Esophagus muscularis mucosa (tissue), 4 donors: ENCODE measurements at regions not wholly inside any gene's neighbourhood (a gene's known extent, or its start where the extent isn't known, plus 50 kb on each side); places are given as distances from the start of the nearest gene placed in this dataset.
"Not testable (repeated sequence)": the region's sequence is repeated elsewhere in the genome, so short reads cannot be mapped to it uniquely, and the experiment has no call there.

Experiments
- DNase-seq: peaks from one replicate; pipeline ENCODE4 v3.0.0-alpha.2; 2017; ENCODE audit errors: extremely low spot score
- H3K27ac ChIP-seq, 4 donors: fragments of 200-600 bp; sonication (generic); replicated peaks in 1 of 4; 1 replicate in 3 of 4; 2 replicates in 1 of 4; pipeline ENCODE4 v1.5.1; 2016 to 2019; ENCODE audit warnings: mild to moderate bottlenecking in 1 of 4
- H3K27me3 ChIP-seq, 4 donors: fragments of 200-600 bp; sonication (generic); one replicate each; pipeline versions ENCODE4 v1.5.1 to v1.6.0; 2016 to 2019
- H3K36me3 ChIP-seq, 4 donors: fragments of 200-600 bp; sonication (generic); one replicate each; pipeline ENCODE4 v1.5.1; 2016 to 2019
- H3K4me1 ChIP-seq, 4 donors: fragments of 200-600 bp; sonication (generic); one replicate each; pipeline ENCODE4 v1.5.1; 2016 to 2019
- H3K4me3 ChIP-seq, 4 donors: fragments of 200-600 bp; sonication (generic); 1 replicate in 2 of 4; 2 replicates in 2 of 4; pipeline ENCODE4 v1.5.1; 2016 to 2019; ENCODE audit warnings: mild to moderate bottlenecking in 4 of 4, moderate library complexity in 1 of 4
- H3K9me3 ChIP-seq, 4 donors: fragments of 200-600 bp; sonication (generic); 1 replicate in 3 of 4; 2 replicates in 1 of 4; pipeline ENCODE4 v1.5.1; 2016 to 2019
- WGBS: methylation state at CpG from one replicate; pipeline ENCODE4 v1.1.5; 2018; 5-methylcytosine and 5-hydroxymethylcytosine counted together
- intact Hi-C: fragments of 100-400 bp; cut with DNase I; formaldehyde crosslinking; loops from one replicate; pipeline ENCODE4 v1.15.1; 2023

DNA sequence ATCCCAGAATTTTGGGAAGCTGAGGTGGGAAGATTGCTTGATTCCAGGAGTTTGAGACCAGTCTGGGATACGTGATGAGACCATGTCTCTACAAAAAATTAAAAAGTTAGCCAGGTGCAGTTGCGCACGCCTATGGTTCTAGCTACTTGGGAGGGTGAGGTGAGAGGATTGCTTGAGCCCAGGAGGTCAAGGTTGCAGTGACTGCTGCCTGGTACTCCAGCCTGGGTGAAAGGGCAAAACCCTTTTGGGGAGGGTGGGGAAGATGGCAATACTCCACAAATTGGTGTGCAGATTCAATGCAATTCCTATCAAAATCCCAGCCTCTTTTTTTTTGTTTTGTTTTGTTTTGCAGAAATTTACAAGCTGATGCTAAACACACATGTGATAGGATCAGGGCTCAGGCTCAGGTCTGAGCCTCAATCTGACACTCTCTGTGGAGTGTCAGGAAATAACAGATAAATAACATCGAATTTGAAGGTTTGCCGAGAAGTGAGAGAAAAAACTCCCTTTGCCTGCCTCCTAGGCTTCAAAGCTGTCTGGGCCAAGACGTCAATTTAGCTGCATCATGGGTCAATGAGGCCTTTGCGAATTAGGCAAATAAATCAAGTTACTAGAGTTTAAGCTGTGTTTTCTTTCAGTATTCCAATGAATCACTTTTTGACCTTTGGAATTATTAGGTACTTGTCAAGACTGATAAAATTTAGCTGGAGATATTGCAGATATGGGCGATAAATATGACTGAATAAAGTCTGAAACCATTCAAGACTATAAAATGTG is 142.5 kb upstream of the PTPN20 start:
- H3K4me3 ChIP-seq, H3K27me3 ChIP-seq, intact Hi-C loops, H3K9me3 ChIP-seq, H3K4me1 ChIP-seq, H3K27ac ChIP-seq, DNase-seq, H3K36me3 ChIP-seq: not testable (repeated sequence)
- WGBS, result 85% methylated on average over 2 of the region's 8 CpGs

DNA sequence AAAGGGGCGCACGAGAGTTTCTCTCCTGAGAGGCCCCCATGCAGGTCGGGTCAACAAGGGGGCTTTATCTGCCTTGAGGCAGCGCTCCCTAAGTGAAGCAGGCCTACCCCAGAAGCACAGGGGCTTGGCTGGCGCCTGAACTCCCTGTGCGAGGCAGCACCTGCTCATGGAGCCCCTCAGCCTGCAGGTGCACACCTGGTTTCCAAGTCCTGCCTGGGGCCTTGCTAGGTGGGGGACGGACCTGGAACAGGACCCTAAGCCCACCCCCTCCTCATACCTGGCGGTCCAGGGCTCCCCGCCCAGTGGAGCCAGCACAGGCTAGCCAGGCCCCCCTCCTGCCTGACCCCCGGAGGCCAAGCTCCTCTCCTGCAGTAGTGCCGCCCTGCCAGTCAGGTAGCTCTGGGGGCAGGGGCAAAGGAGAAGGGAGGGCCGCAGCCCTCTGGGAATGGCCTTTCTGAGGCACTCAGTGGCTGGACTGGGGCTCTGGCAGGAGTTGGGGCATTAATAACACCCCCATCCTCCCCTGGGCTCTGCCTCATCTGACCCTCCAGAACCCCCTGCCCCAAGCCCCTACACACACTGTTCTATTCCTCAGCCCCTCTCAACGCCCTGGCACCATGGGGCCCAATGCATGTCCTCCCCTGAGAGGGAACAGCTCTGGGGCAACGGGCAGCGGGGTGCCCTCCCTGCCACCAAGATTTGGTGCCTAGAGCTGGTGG is 137.9 kb upstream of the PTPN20 start:
- H3K4me3 ChIP-seq, H3K27me3 ChIP-seq, H3K4me1 ChIP-seq, H3K27ac ChIP-seq, DNase-seq, H3K36me3 ChIP-seq, H3K9me3 ChIP-seq, intact Hi-C loops: not testable (repeated sequence)
- whole genome bisulfite sequencing, result no CpG with 5 or more reads among the region's 15 CpGs

DNA sequence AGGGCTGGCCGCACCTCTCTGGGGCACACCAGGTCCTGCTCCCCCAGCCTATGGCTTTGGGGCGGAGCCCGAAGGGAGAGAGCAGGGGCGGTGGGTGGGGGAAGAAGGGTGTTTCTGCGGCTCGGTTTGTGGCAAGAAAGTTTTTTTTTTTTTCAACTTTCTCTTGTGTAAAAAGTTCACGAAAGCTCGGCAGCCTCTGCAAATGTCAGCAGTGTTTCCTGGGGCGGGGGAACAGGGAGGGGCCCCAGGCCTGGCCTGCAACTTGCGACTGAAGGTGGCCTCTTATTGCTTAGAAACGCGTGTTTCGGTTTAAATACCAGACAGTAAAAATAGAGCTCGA is 137.4 kb upstream of the PTPN20 start:
- H3K36me3 ChIP-seq, H3K4me3 ChIP-seq, intact Hi-C loops, DNase-seq, H3K27ac ChIP-seq, H3K4me1 ChIP-seq, H3K9me3 ChIP-seq, H3K27me3 ChIP-seq: not testable (repeated sequence)
- WGBS, result 77% methylated on average over 9 of the region's 14 CpGs

- H3K4me1 ChIP-seq, H3K4me3 ChIP-seq, H3K27me3 ChIP-seq, DNase-seq, H3K36me3 ChIP-seq, intact Hi-C loops, H3K9me3 ChIP-seq, H3K27ac ChIP-seq: not testable (repeated sequence)
- WGBS, result 90% methylated on average over 21 of the region's 42 CpGs
These were observed 136.9 kb upstream of the PTPN20 start for GRCh38 chr10:46774366-46774765.

DNA sequence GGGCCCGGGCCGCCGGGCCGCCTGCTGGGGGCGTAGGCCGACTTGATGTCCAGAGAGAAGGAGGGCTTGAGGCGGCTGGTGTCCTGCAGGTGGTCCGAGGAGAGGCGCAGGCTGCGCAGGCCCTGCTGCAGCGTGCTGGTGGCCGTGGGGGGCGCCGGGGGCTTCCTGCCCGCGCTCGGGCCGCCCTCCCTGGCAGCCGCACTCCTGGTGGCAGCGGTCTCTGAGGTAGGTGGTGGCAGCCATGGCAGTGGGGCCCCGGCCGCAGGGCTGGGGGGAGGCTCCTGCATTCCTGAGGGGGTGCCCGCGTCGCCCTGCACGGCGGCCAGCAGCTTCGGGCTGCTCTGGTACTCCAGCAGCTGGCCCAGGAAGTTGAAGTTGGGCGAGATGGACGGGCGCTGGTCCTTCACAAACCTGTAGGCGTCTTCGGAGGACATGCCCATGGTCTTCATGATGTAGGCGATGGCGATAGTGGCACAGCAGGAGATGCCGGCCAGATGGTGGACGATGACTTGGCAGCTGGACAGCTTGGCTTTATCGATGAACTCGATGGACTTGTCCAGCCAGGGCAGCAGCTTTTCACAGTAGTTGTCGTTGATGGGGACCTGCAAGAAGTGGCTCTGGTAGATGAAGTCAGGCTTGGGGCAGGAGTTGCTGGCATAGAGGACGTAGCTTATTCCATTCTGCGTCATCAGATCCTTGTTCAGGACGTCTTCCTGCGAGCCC is 136.1 kb upstream of the PTPN20 start:
- intact Hi-C loops, H3K27ac ChIP-seq, H3K27me3 ChIP-seq, H3K9me3 ChIP-seq, H3K4me1 ChIP-seq, H3K36me3 ChIP-seq, H3K4me3 ChIP-seq, DNase-seq: not testable (repeated sequence)
- 97% methylated on average over 10 of the region's 44 CpGs for WGBS

GRCh38 chr10:46775668-46776059 is 135.6 kb upstream of the PTPN20 start:
- DNase-seq, intact Hi-C loops, H3K27me3 ChIP-seq, H3K36me3 ChIP-seq, H3K9me3 ChIP-seq, H3K4me3 ChIP-seq, H3K27ac ChIP-seq: not testable (repeated sequence)
- WGBS, result 98% methylated on average over 8 of the region's 17 CpGs
- peaks cover 0 to 11% (median 6%) of the 10 kb centered on the region in 4 donors for H3K4me1 ChIP-seq

DNA sequence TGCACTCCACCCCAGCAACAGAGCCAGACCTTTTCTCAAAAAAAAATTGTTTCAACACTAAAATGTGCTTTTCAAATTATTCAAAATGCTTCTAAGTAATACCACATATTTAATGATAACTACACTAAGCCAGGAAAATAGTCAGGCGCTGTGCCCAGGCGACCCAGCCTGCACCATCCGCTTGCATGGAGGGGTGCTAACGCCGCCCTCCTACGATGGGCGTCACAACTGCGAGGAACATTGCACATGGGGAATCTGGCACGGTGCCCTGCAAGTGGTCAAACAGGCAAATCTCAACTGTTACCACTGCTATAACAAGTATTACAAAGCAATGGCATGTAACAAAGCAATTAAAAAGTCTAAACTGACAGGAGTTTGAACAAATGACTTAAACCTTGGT is 131.7 kb upstream of the PTPN20 start:
- H3K27ac ChIP-seq, intact Hi-C loops: not testable (repeated sequence)
- WGBS, result 42% methylated on average over 7 of the region's 9 CpGs

GRCh38 chr10:46780164-46780563 is 131.1 kb upstream of the PTPN20 start:
- DNase-seq, H3K27me3 ChIP-seq, H3K36me3 ChIP-seq, H3K9me3 ChIP-seq, intact Hi-C loops, H3K27ac ChIP-seq, H3K4me3 ChIP-seq: not testable (repeated sequence)
- H3K4me1 ChIP-seq, result peaks cover 0 to 12% (median 6%) of the 10 kb centered on the region in 4 donors
- 32% methylated on average over 1 of the region's 1 CpG for WGBS

More for the DNA sequence above, 131.7 kb upstream of the PTPN20 start:
- DNase-seq, result peak; percentile 91
- peaks cover 0 to 12% (median 6%) of the 10 kb centered on the region in 4 donors for H3K4me1 ChIP-seq
- H3K9me3 ChIP-seq, H3K4me3 ChIP-seq, H3K27me3 ChIP-seq, H3K36me3 ChIP-seq: not testable (repeated sequence)

DNA sequence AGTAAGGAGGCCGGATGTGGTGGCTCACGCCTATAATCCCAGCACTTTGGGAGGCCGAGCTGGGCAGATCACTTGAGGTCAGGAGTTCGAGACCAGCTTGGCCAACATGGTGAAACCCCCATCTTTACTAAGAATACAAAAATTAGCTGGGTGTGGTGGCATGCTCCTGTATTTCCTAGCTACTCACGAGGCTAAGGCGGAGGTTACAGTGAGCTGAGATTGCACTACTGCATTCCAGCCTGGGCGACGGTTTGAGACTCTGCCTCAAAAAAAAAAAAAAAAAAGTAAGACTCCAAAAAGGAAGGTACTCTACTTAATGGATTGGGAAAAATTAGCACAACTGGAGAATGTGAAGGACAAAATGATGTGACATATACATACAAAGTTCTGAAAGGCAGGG is 130.2 kb upstream of the PTPN20 start:
- WGBS, result 90% methylated on average over 8 of the region's 8 CpGs
- intact Hi-C loops, H3K9me3 ChIP-seq, H3K36me3 ChIP-seq, DNase-seq, H3K27me3 ChIP-seq, H3K4me3 ChIP-seq: not testable (repeated sequence)
- peak overlapping the region in 1 of 4 donors; percentile 5 for H3K27ac ChIP-seq
- peaks cover 0 to 12% (median 8%) of the 10 kb centered on the region in 4 donors for H3K4me1 ChIP-seq

DNA sequence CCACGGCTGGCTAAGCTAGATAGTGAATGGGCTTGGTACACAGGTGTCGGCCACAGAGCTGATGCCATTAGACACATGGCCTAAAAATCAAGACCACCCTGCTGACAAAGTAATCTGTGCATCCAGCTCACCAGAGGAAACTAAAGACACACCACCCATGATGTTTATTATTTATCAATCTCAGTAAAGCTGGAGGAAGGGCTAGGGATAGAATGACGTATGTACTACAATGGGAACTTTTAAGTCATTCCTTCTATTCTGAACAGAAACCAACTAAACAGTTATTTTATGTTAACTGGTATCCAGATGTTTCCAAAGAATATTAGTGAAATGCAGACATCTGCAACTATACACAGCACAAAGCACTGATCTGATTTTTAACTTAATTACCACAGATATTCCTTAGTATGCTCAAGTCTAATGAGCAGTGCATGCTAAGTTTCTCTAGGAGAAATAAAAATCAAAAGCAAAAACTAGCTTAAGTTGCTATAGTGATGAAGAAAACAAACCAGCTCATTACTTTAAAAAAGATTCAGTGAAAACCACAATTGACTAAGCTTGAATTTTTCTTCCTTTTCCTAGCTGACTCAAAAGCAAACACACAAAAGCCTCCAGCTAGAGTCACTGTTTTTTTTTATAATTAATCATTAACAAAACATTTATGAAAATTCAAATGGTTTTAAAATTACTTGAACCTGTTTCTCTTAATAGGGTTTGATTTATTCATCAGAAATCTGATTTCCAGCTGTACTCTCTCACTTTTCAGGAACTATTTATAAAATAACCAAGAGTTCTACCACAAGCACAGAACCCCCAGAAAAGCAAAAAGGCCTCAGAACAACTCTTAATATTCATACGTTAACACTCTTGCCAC is 129.0 kb upstream of the PTPN20 start:
- DNase-seq, H3K27ac ChIP-seq, H3K9me3 ChIP-seq, H3K4me3 ChIP-seq, H3K36me3 ChIP-seq, intact Hi-C loops, H3K27me3 ChIP-seq: not testable (repeated sequence)
- 65% methylated on average over 4 of the region's 4 CpGs for WGBS
- peaks cover 0 to 13% (median 11%) of the 10 kb centered on the region in 4 donors for H3K4me1 ChIP-seq

GRCh38 chr10:46784665-46785064 is 126.6 kb upstream of the PTPN20 start:
- H3K9me3 ChIP-seq, H3K4me3 ChIP-seq, H3K27ac ChIP-seq, intact Hi-C loops, H3K4me1 ChIP-seq, H3K27me3 ChIP-seq, DNase-seq, H3K36me3 ChIP-seq: not testable (repeated sequence)
- WGBS, result 72% methylated on average over 2 of the region's 2 CpGs

GRCh38 chr10:46786125-46786517 is 125.1 kb upstream of the PTPN20 start:
- intact Hi-C loops, H3K27me3 ChIP-seq, H3K9me3 ChIP-seq, H3K4me1 ChIP-seq, H3K36me3 ChIP-seq, DNase-seq: not testable (repeated sequence)
- Histone ChIP-seq H3K27ac (peak overlapping the region; percentile 78 to 82 (median 80)), H3K4me3 (peak overlapping the region; percentile 60 to 80 (median 66))
- WGBS, result 48% methylated on average over 13 of the region's 18 CpGs
